ENCODE measurements at regions not wholly inside any gene's neighbourhood (a gene's known extent, or its start where the extent isn't known, plus 50 kb on each side); places are given as distances from the start of the nearest gene placed in this dataset.

DNA sequence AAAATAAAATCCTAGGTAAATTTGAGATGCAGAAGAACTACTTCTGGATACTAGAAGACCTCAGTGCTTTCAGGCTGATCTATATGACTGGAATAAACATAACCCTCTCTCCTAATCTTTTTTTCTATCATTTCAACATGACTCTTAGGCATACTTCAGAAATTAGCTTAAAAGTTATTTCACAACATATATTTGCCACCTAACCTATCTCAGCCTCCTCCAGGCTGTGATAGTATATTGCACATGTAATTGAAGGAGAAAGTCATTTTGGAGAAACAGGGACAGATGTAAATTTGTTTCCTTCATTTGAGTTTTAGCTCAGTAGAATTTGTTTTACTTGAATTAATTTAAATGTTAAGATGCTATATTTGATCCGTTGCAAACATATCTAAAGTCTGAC lies 1932.3 kb upstream of the CDH6 start:
- Histone ChIP-seq H3K4me1 (ENCODE audit: control insufficient read depth in 1 of 2, insufficient read depth in 2 of 2, low read depth in 1 of 2, low read length in 1 of 2) (no peaks in the 10 kb centered on the region), H3F3A (replicated peaks; ENCODE audit: insufficient read depth) (no peaks in the 10 kb centered on the region), H3K9ac (no peak overlapping the region), H3K9me3 (no peaks in the 10 kb centered on the region), H3K9me2 (no peaks in the 10 kb centered on the region), H3K36me3 (replicated peaks in 1 of 2; ENCODE audit: control insufficient read depth in 1 of 2, insufficient read depth in 2 of 2, low read length in 1 of 2) (no peaks in the 10 kb centered on the region), H4K20me1 (ENCODE audit: insufficient read depth) (no peaks in the 10 kb centered on the region), H3K4me2 (no peak overlapping the region), H3K79me2 (ENCODE audit: insufficient read depth) (no peaks in the 10 kb centered on the region), H3K27me3 (ENCODE audit: insufficient read depth) (no peaks in the 10 kb centered on the region), H3K4me3 (ENCODE audit: low read depth in 2 of 2, low read length in 1 of 2) (no peak overlapping the region), H3K27ac (ENCODE audit: low read depth in 2 of 2, low read length in 1 of 2) (no peak overlapping the region), H2AFZ (ENCODE audit: low read depth) (no peak overlapping the region)
- no peak for DNase-seq
- TF ChIP-seq FOXJ3 (CRISPR knock-in tag; IDR thresholded peaks at IDR 0.05) (no peak), MEF2A (IDR thresholded peaks at IDR 0.05; ENCODE audit: borderline replicate concordance, low read depth) (no peak), YY1 (IDR thresholded peaks at IDR 0.05; ENCODE audit: low read depth) (no peak), TAF1 (IDR thresholded peaks at IDR 0.05; ENCODE audit: borderline replicate concordance, low read depth, low read length) (no peak), CHD2 (IDR thresholded peaks at IDR 0.05; ENCODE audit: low read length, partially characterized antibody) (no peak), GABPA (IDR thresholded peaks at IDR 0.05; ENCODE audit: low read depth) (no peak), RFX5 (IDR thresholded peaks at IDR 0.05; ENCODE audit: low read length) (no peak), FOXM1 (IDR thresholded peaks at IDR 0.05; ENCODE audit: low read depth) (no peak)
- TF ChIP-seq, protein P1, sequence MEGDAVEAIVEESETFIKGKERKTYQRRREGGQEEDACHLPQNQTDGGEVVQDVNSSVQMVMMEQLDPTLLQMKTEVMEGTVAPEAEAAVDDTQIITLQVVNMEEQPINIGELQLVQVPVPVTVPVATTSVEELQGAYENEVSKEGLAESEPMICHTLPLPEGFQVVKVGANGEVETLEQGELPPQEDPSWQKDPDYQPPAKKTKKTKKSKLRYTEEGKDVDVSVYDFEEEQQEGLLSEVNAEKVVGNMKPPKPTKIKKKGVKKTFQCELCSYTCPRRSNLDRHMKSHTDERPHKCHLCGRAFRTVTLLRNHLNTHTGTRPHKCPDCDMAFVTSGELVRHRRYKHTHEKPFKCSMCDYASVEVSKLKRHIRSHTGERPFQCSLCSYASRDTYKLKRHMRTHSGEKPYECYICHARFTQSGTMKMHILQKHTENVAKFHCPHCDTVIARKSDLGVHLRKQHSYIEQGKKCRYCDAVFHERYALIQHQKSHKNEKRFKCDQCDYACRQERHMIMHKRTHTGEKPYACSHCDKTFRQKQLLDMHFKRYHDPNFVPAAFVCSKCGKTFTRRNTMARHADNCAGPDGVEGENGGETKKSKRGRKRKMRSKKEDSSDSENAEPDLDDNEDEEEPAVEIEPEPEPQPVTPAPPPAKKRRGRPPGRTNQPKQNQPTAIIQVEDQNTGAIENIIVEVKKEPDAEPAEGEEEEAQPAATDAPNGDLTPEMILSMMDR (IDR thresholded peaks at IDR 0.05) = no peak
- TF ChIP-seq, protein P2, sequence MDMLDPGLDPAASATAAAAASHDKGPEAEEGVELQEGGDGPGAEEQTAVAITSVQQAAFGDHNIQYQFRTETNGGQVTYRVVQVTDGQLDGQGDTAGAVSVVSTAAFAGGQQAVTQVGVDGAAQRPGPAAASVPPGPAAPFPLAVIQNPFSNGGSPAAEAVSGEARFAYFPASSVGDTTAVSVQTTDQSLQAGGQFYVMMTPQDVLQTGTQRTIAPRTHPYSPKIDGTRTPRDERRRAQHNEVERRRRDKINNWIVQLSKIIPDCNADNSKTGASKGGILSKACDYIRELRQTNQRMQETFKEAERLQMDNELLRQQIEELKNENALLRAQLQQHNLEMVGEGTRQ (IDR thresholded peaks at IDR 0.05; ENCODE audit: borderline replicate concordance, low read depth, low read length) = no peak
- 9% methylated on average over 1 of the region's 1 CpG for WGBS (ENCODE audit: low lambda C conversion rate)
- ChIA-PET POLR2A (no interaction called here), CTCF (no interaction called here)

DNA sequence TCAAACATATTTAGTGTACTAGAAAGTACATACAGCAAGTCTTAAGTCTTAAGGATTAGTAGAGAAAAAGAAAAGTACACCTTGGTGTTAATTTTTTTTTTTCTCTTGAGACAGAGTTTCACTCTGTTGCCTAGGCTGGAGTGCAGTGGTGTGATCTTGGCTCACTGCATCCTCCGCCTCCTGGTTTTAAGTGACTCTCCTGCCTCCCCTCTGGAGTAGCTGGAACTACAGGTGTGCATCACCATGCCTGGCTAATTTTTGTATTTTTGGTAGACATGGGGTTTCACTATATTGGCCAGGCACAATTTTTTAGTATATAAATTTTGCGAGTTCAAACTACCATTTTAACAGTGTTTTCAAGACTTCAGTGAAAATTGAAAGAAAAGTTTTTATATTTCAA lies 1941.1 kb upstream of the CDH6 start:
- H3K4me3 ChIP-seq (ENCODE audit: low read depth in 2 of 2, low read length in 1 of 2) = no peak overlapping the region
- H3K4me2 ChIP-seq = no peak overlapping the region
- CTCF ChIA-PET = no interaction called here
- no peaks in the 10 kb centered on the region for H3K9me3 ChIP-seq
- H3K9me2 ChIP-seq = no peaks in the 10 kb centered on the region
- POLR2A ChIA-PET = no interaction called here
- no peak overlapping the region for H3K9ac ChIP-seq
- no peaks in the 10 kb centered on the region for H3K79me2 ChIP-seq (ENCODE audit: insufficient read depth)
- no peaks in the 10 kb centered on the region for H4K20me1 ChIP-seq (ENCODE audit: insufficient read depth)
- no peaks in the 10 kb centered on the region for H3K36me3 ChIP-seq (replicated peaks in 1 of 2; ENCODE audit: control insufficient read depth in 1 of 2, insufficient read depth in 2 of 2, low read length in 1 of 2)
- no peaks in the 10 kb centered on the region for H3K4me1 ChIP-seq (ENCODE audit: control insufficient read depth in 1 of 2, insufficient read depth in 2 of 2, low read depth in 1 of 2, low read length in 1 of 2)
- DNase-seq = no peak
- no peak overlapping the region for H3K27ac ChIP-seq (ENCODE audit: low read depth in 2 of 2, low read length in 1 of 2)
- 6% methylated on average over 2 of the region's 2 CpGs for WGBS (ENCODE audit: low lambda C conversion rate)
- no peak overlapping the region for H2AFZ ChIP-seq (ENCODE audit: low read depth)
- H3K27me3 ChIP-seq (ENCODE audit: insufficient read depth) = no peaks in the 10 kb centered on the region
- no peaks in the 10 kb centered on the region for H3F3A ChIP-seq (replicated peaks; ENCODE audit: insufficient read depth)
- TF ChIP-seq TAF1 (IDR thresholded peaks at IDR 0.05; ENCODE audit: borderline replicate concordance, low read depth, low read length) (no peak), FOSL2 (IDR thresholded peaks at IDR 0.05; ENCODE audit: borderline replicate concordance, low read depth) (no peak)
- TF ChIP-seq, protein P1 (IDR thresholded peaks at IDR 0.05) = 0 out of 2 replicates have a peak, but pooled peaks have one; percentile 15

Data from SK-N-SH (cell line).